Right atrium auricular region (tissue), 2 donors: ENCODE measurements at regions not wholly inside any gene's neighbourhood (a gene's known extent, or its start where the extent isn't known, plus 50 kb on each side); places are given as distances from the start of the nearest gene placed in this dataset.

Source experiments
- DNase-seq: peaks from one replicate; pipeline ENCODE4 v3.0.0-alpha.2; 2019; ENCODE audit warnings: low spot score
- H3K27ac ChIP-seq, 2 donors: fragments of 200-600 bp; sonication (generic); 1 replicate in 1 of 2; 2 replicates in 1 of 2; pipeline ENCODE4 v1.5.1; 2016 to 2019
- H3K27me3 ChIP-seq, 2 donors: fragments of 200-600 bp; sonication (generic); one replicate each; pipeline versions ENCODE4 v1.5.1 to v1.6.0; 2017 to 2019
- H3K36me3 ChIP-seq: fragments of 200-600 bp; sonication (generic); one replicate; pipeline ENCODE4 v1.5.1; 2016
- H3K4me1 ChIP-seq, 2 donors: fragments of 200-600 bp; sonication (generic); one replicate each; pipeline versions ENCODE4 v1.5.1 to v1.6.0; 2017 to 2019
- H3K4me3 ChIP-seq, 2 donors: fragments of 200-600 bp; sonication (generic); 1 replicate in 1 of 2; 2 replicates in 1 of 2; pipeline ENCODE4 v1.5.1; 2017 to 2019; ENCODE audit warnings: mild to moderate bottlenecking in 1 of 2, moderate library complexity in 1 of 2
- H3K9me3 ChIP-seq, 2 donors: fragments of 200-600 bp; sonication (generic); one replicate each; pipeline ENCODE4 v1.5.1; 2019
- CTCF ChIP-seq, 2 donors: fragments of 200-600 bp; sonication (generic); IDR thresholded peaks; one replicate each; pipeline ENCODE4 v1.5.1; 2019; ENCODE audit warnings: antibody characterized with exemption in 2 of 2

- H3K4me1 ChIP-seq, result no peaks in the 10 kb centered on the region
- no peak overlapping the region for H3K27ac ChIP-seq
- no peaks in the 10 kb centered on the region for H3K27me3 ChIP-seq
- H3K9me3 ChIP-seq, result no peaks in the 10 kb centered on the region
- DNase-seq, result no peak
- no peaks in the 10 kb centered on the region for H3K36me3 ChIP-seq
- no peak overlapping the region for H3K4me3 ChIP-seq
- TF ChIP-seq CTCF (IDR thresholded peaks at IDR 0.05), result no peak
These were observed 559.5 kb upstream of the IGFBP3 start for GRCh38 chr7:46480619-46481018.

GRCh38 chr7:46479680-46480079 is 558.6 kb upstream of the IGFBP3 start:
- DNase-seq, result no peak
- no peaks in the 10 kb centered on the region for H3K36me3 ChIP-seq
- no peaks in the 10 kb centered on the region for H3K4me1 ChIP-seq
- H3K4me3 ChIP-seq, result no peak overlapping the region
- peaks cover 0 to 2% of the 10 kb centered on the region in 2 donors for H3K9me3 ChIP-seq
- TF ChIP-seq CTCF (IDR thresholded peaks at IDR 0.05), result no peak
- no peak overlapping the region for H3K27ac ChIP-seq
- no peaks in the 10 kb centered on the region for H3K27me3 ChIP-seq

GRCh38 chr7:46478046-46478445 is 557.0 kb upstream of the IGFBP3 start:
- Histone ChIP-seq H3K36me3 (no peaks in the 10 kb centered on the region), H3K9me3 (peaks cover 0 to 14% of the 10 kb centered on the region in 2 donors), H3K27me3 (no peaks in the 10 kb centered on the region), H3K4me1 (no peaks in the 10 kb centered on the region), H3K4me3 (no peak overlapping the region), H3K27ac (no peak overlapping the region)
- DNase-seq, result no peak
- no peak for TF ChIP-seq CTCF (IDR thresholded peaks at IDR 0.05)

GRCh38 chr7:46468753-46469356 is 547.8 kb upstream of the IGFBP3 start:
- TF ChIP-seq CTCF (IDR thresholded peaks at IDR 0.05), result no peak
- no peaks in the 10 kb centered on the region for H3K27me3 ChIP-seq
- peaks cover 29 to 95% of the 10 kb centered on the region in 2 donors for H3K9me3 ChIP-seq
- no peak overlapping the region for H3K4me3 ChIP-seq
- H3K4me1 ChIP-seq, result no peaks in the 10 kb centered on the region
- no peak overlapping the region for H3K27ac ChIP-seq
- no peaks in the 10 kb centered on the region for H3K36me3 ChIP-seq
- DNase-seq, result no peak

GRCh38 chr7:46463170-46463569 is 542.1 kb upstream of the IGFBP3 start:
- TF ChIP-seq CTCF (IDR thresholded peaks at IDR 0.05), result no peak
- Histone ChIP-seq H3K4me1 (no peaks in the 10 kb centered on the region), H3K27me3 (no peaks in the 10 kb centered on the region), H3K27ac (no peak overlapping the region), H3K9me3 (peaks cover 18 to 73% of the 10 kb centered on the region in 2 donors), H3K4me3 (no peak overlapping the region), H3K36me3 (no peaks in the 10 kb centered on the region)
- DNase-seq, result no peak

- Histone ChIP-seq H3K9me3 (peaks cover 3 to 55% of the 10 kb centered on the region in 2 donors), H3K27me3 (no peaks in the 10 kb centered on the region), H3K36me3 (no peaks in the 10 kb centered on the region), H3K27ac (no peak overlapping the region), H3K4me1 (no peaks in the 10 kb centered on the region), H3K4me3 (no peak overlapping the region)
- TF ChIP-seq CTCF (IDR thresholded peaks at IDR 0.05), result no peak
- DNase-seq, result no peak
These were observed 540.3 kb upstream of the IGFBP3 start for GRCh38 chr7:46461334-46461777.
